ENCODE measurements at regions not wholly inside any gene's neighbourhood (a gene's known extent, or its start where the extent isn't known, plus 50 kb on each side); places are given as distances from the start of the nearest gene placed in this dataset.

GRCh38 chr12:116415408-116416108 lies 138.1 kb upstream of the MED13L start:
- FAIRE-seq (no peak), DNase-seq (ENCODE audit: low read depth, low spot score) (no peak)
- no peak overlapping the region for H3K27ac ChIP-seq (ENCODE audit: insufficient read depth, low read depth, low read length)
- dilution Hi-C loops (cut with MboI; ENCODE audit: extremely low pct_ligation_motif_present, low sequenced_read_pairs): no loop called here
- intact Hi-C loops (cut with micrococcal nuclease): no loop called here
- POLR2A ChIA-PET: no interaction called here
- no peaks in the 10 kb centered on the region for H3K9me3 ChIP-seq (replicated peaks; ENCODE audit: control insufficient read depth, insufficient read depth, low read length)
- H3K9ac ChIP-seq (replicated peaks; ENCODE audit: extremely low read depth, insufficient read depth, low read length): no peak overlapping the region
- no peaks in the 10 kb centered on the region for H4K20me1 ChIP-seq (replicated peaks; ENCODE audit: control insufficient read depth, extremely low read depth, insufficient read depth, low read length)
- no TSS peak for BruUV-seq (replicated peaks)
- no peaks in the 10 kb centered on the region for H3K4me1 ChIP-seq (ENCODE audit: control insufficient read depth, extremely low read depth, insufficient read depth, low read length)
- H3K4me3 ChIP-seq (replicated peaks in 1 of 3; ENCODE audit: insufficient read depth in 1 of 3, low read depth in 1 of 3, low read length in 3 of 3): no peak overlapping the region
- H3K4me2 ChIP-seq (ENCODE audit: insufficient read depth, low read length): no peak overlapping the region
- H3K36me3 ChIP-seq (ENCODE audit: control insufficient read depth in 2 of 2, extremely low read depth in 1 of 2, insufficient read depth in 2 of 2, low read length in 2 of 2): no peaks in the 10 kb centered on the region
- CTCF ChIA-PET: no interaction called here
- no peaks in the 10 kb centered on the region for H3K9me1 ChIP-seq (replicated peaks; ENCODE audit: control insufficient read depth, extremely low read depth, insufficient read depth, low read length)
- no peaks in the 10 kb centered on the region for H3K79me2 ChIP-seq (ENCODE audit: control insufficient read depth, insufficient read depth, low read length)
- no peaks in the 10 kb centered on the region for H3K27me3 ChIP-seq (ENCODE audit: control insufficient read depth in 2 of 2, insufficient read depth in 2 of 2, low read length in 2 of 2)
- TF ChIP-seq FOS (IDR thresholded peaks at IDR 0.05; ENCODE audit: borderline replicate concordance, insufficient read depth, low read length): no peak
- TF ChIP-seq GATA2 (IDR thresholded peaks at IDR 0.05; ENCODE audit: insufficient read depth, insufficient read length, low read depth, low read length): no peak
- no peak for TF ChIP-seq MAX (IDR thresholded peaks at IDR 0.05; ENCODE audit: insufficient read depth, insufficient read length)
- no peak for TF ChIP-seq POLR2AphosphoS5 (IDR thresholded peaks at IDR 0.05; ENCODE audit: insufficient read depth, low read depth, low read length)
- TF ChIP-seq EZH2 (IDR thresholded peaks at IDR 0.05; ENCODE audit: borderline replicate concordance, low read depth, low read length, severe bottlenecking): no peak
- TF ChIP-seq POLR2A (IDR thresholded peaks at IDR 0.05; ENCODE audit: low read depth, low read length): no peak
- no peak for TF ChIP-seq JUN (IDR thresholded peaks at IDR 0.05; ENCODE audit: borderline replicate concordance, insufficient read depth, insufficient read length, low read depth)
- TF ChIP-seq CTCF (IDR thresholded peaks at IDR 0.05; ENCODE audit: extremely low read depth in 1 of 2, insufficient read depth in 1 of 2, low read depth in 1 of 2, low read length in 2 of 2): no peak
- no peak for TF ChIP-seq MYC (IDR thresholded peaks at IDR 0.05; ENCODE audit: low read depth, low read length)
- no peak overlapping the region for H2AFZ ChIP-seq (ENCODE audit: low read depth, low read length)
